ENCODE measurements at regions not wholly inside any gene's neighbourhood (a gene's known extent, or its start where the extent isn't known, plus 50 kb on each side); places are given as distances from the start of the nearest gene placed in this dataset.
"Not testable (repeated sequence)": the region's sequence is repeated elsewhere in the genome, so short reads cannot be mapped to it uniquely, and the experiment has no call there.

GRCh38 chrX:63581906-63582305 lies 203.1 kb downstream of the ARHGEF9 start:
- no peak for DNase-seq

- no peak for DNase-seq
Measured at GRCh38 chrX:63581398-63581797, 203.6 kb downstream of the ARHGEF9 start.

DNA sequence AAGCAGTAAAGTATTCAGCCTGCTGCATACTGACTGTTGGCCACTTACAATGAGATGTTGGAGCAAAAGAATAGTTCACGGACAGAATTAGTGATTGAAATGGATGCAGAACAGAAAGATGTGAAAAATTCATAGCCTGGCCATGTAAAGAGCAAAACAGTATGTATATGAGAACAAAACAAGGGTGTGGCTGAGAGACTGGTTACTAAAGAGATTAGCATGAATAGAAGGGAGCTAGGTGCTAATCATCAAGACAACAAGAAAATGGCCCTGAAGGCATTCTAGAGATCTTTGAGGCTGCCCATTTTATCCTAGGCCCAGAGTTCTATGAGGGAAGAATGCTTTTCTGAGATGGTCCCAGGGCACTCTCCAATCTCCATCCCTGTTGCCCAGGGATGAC lies 208.5 kb downstream of the ARHGEF9 start:
- no peak for DNase-seq

DNA sequence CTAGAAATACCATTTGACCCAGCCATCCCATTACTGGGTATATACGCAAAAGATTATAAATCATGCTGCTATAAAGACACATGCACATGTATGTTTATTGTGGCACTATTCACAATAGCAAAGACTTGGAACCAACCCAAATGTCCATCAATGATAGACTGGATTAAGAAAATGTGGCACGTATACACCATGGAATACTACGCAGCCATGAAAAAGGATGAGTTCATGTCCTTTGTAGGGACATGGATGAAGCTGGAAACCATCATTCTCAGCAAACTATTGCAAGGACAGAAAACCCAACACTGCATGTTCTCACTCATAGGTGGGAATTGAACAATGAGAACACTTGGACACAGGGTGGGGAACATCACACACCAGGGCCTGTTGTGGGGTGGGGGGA lies 209.3 kb downstream of the ARHGEF9 start:
- not testable (repeated sequence) for DNase-seq

DNA sequence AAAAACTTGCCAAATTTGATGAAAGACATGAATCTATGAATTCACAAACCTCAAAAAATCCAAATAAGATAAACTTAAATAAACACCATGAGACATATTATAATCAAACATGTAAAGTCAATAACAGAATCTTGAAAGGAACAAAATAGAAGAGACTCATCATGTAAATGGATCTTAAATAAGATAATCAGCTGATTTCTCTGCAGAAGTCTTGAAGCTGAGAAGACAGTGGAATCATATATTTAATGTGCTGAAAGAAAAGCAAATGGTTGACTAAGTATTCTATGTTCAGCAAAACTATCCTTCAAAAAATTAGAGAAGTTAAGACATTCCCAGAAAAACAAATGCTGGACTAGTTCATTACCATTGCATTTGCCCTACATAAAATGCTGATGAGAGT lies 215.7 kb upstream of the SPIN4 start:
- no peak for DNase-seq

- no peak for DNase-seq
Measured at GRCh38 chrX:63561425-63561824, 210.3 kb upstream of the SPIN4 start.

DNA sequence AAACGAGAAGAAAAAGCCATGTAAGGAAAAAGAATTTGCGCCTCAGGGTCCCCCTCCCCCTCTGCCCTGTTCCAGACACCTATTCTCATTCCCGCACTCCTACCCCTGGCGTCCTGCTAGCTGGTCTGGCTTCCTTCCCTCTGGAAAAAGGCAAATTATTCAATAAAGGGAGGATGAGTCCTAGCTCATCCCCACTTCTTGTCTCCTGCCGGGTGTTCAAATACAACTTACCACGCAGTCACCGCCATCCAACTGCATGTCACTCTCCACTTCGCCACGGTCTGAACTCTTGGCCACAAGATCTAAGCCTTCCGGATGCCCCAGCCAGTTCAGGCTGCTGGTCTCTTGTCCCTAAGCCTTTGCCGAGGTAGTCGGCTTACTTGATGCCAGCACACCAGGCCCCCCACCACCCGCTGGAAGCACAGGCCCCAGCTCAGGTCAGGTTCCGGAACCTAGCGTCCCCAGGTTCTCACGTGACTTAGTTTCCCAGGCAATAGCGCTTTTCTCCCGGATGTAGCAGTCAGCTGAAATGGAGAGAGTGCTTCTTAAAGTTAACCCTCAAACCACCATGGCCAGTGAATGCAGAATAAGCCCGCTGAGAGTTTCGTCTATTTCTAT lies 209.6 kb upstream of the SPIN4 start:
- peak; percentile 58 for DNase-seq

DNA sequence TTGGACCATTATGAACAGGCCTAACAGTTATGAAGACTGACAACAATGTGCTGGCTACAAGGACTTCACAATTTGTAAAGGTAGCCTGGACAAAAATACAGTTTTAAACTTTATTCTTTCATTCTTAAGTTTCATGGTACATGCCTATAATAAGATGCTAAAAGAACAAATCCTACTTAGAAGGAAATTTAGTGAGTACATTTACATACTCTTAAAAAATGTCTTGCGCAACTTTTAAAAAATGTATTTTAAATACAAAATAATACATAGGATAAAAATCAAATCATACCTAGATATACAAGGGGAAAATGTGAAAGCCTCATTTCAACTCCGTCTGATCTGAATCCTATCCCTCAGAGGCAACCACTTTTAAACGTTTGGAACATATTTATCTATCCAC lies 200.7 kb upstream of the SPIN4 start:
- no peak for DNase-seq

DNA sequence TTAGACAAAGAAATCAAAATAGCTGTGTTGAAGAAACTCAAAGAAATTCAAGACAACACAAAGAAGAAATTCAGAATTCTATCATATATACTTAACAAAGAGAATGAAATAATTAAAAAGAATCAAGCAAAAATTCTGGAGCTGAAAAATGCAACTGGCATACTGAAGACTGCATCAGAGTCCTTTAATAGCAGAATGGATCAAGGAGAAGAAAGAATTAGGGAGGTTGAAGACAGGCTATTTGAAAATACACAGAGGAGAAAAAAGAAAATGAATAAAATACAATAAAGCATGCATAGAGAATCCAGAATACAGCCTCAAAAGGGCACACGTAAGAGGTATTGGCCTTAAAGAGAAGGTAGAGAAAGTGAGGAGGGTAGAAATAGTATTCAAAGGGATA lies 179.5 kb upstream of the SPIN4 start:
- no peak for DNase-seq

DNA sequence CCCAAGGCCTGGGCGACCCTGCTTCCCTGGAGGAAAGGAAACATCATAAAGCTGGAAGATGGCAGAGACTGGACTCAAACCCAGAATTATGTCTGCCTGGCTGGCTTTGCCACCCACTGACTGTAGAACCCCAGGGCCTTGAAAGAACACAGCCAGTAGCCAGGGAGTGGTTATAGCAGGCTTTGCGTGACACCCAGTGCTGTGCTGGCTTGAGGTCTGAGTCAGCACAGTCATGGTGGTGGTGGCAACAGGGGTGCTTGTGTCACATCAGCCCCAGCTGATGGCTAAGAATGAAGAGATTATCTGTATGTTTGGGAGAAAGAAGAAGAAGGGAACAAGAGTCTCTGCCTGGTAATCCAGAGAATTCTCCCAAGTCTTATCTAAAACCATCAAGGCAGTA lies 178.8 kb upstream of the SPIN4 start:
- no peak for DNase-seq

DNA sequence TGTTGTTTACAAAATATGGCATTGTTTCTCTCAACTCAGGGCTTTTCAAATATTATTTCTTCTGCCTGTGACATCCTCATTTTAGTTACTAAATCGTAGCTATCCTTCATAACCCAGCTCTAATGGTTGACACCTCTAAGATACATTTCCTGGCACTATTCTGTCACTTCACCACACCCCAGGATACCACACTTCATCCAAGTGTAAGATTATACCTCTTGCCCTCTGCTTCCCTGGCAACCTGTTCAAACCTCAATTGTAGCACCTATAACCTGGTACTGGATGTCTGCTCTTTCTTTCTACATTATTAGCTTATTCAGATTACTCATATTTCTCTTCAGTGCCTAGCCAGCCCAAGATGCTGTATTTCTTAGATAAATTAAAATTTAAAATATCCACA lies 175.7 kb upstream of the SPIN4 start:
- DNase-seq = no peak

- no peak for DNase-seq
Measured at GRCh38 chrX:63525491-63525890, 174.4 kb upstream of the SPIN4 start.

- not testable (repeated sequence) for DNase-seq
Measured at GRCh38 chrX:63519368-63519767, 168.2 kb upstream of the SPIN4 start.

DNA sequence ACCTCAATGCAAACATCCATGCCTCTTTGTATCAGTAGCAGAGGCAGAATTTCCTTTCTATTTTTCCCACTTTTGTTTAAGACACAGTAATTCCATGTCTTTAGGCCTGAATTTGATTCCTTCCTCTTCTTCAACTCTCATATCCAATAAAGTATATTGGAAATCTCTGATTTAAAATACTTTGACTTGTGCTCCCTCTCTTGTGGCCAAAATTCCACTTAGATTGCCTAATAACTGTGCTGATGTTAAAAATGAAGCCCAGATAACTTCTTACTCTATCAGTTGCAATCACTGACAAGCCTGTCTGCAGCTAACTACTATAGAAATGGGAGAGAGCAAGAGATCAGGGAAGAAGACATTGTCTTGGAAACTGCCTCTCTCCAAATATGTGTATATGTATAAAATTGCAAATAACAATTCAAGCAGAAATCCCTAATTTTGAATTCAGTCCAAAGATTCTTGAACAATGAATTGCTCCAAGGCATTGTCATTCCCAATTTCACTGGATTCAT lies 163.5 kb upstream of the SPIN4 start:
- no peak for DNase-seq

DNA sequence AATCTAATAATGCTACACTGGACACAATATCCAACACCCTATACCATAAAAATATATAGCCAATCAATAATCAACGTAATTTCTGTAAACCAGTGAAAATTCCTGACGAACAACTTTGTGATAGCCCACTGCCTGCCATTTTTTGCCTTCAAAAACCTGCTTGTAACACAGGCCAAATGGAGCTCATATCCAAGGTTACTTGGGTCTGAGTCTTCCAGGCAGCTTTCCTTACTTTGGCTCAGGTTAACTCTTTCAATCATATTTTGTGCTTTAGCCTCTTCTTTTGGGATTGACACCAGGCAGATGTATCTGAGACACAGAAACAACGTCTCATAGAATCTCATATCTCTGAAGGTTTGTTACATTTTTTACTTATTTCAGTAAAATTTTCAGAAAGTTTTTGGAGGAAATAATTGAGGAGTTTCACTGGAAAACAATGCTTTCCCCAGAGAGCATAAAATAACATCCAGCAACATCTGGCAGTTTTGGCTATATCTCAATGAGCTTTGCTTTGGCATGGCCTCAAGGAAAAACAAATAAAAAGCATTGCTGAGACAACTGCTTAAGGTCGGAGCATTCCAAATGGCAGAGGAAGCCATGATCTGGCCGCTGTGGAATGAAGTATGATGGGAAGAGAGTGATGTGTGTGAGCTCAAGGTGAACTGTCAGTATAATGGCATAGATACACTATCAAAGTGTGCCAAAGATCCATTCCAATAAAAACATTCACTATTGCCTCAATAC lies 162.9 kb upstream of the SPIN4 start:
- no peak for DNase-seq

DNA sequence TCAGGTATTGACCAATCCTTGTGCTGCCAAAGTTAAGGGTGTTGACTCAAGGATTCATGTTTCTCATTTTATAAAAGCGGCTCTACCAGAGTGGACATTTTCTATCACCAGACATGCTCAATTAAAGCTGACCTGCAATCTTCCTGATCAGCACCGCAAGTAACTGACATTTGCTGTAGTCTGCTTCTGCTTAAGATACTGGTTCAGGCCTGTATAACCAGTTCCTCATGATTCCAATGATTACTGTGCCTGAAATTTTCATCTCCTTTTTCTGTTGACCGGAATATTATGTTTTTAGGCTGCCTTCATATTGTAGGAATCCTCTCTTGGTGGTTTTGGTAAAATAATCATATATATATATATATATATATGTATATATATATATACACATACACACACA lies 160.2 kb upstream of the SPIN4 start:
- DNase-seq = no peak

DNA sequence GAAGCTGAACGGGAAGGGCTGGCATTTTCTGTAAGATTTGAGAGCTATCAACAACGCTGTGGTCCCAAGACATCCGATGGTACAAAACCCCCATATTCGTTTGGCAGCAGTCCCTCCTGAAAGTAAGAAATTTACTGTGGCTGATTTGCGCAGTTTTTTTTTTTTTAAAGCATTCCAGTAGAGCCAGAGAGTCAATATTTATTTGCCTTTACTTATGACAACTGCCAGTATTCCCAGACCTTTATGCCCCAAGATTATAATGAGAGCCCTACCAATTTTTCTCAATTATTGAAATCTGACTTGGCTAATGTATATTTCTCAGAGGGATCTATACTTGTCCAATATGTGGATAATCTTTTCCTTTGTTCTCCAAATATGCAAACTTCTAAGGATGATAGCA lies 157.5 kb upstream of the SPIN4 start:
- DNase-seq = no peak

GRCh38 chrX:63506320-63506719 lies 155.2 kb upstream of the SPIN4 start:
- DNase-seq = no peak

DNA sequence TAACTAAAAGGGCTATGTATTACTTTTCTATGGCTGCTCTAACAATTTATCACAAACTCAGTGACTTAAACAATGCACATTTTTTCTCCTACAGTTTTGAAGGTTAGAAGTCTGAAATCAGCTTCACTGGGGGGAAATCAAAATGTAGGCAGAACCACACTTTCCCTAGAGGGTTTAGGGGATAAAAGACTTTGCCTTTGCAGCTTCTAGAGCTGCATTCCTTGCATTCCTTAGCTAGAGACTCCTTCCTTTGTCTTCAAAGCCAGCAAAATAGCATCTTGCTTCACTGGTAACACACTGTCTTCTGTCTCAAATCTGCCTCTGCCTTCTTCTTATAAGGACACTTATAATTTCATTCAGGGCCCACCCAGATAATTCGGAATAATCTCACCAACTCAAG lies 152.4 kb upstream of the SPIN4 start:
- no peak for DNase-seq

DNA sequence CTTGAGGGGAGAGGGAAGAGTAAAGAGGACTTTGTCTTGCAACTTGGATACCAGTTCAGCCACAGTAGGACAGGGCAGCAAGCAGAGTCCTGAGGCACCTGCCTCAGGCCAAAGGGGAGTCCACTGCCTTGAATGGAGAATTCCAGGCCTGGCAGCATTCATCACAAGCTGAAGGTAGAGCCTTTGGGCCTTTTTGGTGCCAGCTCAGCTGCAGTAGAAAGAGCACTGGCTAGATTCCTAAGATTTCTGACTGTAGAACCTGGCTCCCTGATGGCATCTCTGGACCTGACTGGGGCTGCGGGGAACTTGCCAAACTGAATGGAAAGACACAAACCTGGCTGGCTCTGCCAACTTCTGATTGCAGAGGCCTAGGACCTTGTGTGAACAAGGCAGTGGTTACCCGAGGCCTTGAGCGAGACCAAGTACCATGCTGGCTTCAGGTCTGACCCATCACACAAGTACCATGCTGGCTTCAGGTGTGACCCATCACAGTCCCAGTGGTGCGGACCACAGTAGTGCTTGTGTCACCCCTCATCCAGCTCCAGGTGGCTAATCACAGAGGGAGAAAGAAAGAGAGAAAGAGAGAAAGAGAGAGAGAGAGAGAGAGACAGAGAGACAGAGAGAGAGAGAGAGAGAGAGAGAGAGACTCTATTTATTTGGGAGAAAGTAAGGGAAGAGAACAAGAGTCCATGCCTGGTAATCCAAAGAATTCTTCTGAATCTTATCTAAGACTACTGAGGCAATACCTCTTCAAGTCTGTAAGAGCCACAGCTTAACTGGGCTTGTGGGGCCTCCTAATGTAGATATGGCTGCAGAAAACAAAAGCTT lies 137.6 kb upstream of the SPIN4 start:
- DNase-seq = no peak

GRCh38 chrX:63475200-63475599 lies 124.1 kb upstream of the SPIN4 start:
- DNase-seq = no peak

- DNase-seq = no peak
Measured at GRCh38 chrX:63471004-63471403, 119.9 kb upstream of the SPIN4 start.

DNA sequence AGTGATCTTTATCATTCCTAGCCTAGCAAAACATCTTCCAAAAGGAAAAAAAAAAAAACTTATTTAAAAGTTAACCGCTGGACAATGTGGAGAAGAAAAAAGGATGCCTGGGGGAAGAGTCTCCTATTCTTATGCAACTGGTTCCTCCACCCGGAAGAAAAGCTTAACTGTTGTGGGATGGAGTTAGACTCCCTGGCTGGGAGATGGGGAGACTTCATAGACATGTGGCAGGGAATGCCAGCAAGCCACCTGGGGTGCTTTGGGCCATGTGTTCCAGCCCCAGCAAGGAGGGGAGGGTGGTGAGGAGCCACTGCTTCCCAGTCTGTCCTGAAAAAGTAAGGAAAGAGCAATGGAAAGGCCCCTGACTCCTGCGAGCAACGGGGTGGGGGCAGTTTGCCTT lies 119.4 kb upstream of the SPIN4 start:
- no peak for DNase-seq

DNA sequence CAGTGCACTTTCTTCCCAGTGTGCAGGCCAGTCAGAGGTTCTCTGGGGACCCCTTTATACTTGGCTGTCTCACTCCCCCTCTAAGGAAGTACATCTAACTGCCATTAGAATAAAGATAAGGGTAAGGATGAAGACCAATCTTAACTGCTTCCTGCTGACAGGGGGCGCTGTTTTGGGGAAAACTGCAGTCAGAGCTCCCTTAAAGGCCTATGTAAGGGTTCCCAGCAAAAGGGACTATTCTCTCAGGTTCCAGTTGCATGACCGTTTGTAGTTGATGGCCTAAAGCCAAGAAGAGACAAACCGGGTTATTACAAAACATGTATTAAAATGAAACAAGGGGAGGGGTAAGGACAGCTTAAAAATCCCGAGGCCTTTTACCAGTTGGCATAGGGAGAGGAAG lies 115.6 kb upstream of the SPIN4 start:
- DNase-seq = no peak

Data from stimulated activated CD8-positive, alpha-beta memory T cell treated with anti-CD3 and anti-CD28 coated beads, Interleukin-4, amount 100 ng/mL, for 48 hours (primary cell).